Cardiac fibroblast (primary cell): ENCODE measurements at regions not wholly inside any gene's neighbourhood (a gene's known extent, or its start where the extent isn't known, plus 50 kb on each side); places are given as distances from the start of the nearest gene placed in this dataset.

Source experiments
- DNase-seq, 2 donors: peaks; one replicate each; pipeline versions ENCODE4 v3.0.0 to v3.0.0-alpha.2; 2010; ENCODE audit warnings: low read depth in 2 of 2
- H3K4me3 ChIP-seq, 2 donors: replicated peaks in 1 of 2; 1 replicate in 1 of 2; 2 replicates in 1 of 2; pipeline ENCODE4 v1.5.1; 2011; ENCODE audit warnings: low read depth in 2 of 2, low read length in 2 of 2, mild to moderate bottlenecking in 2 of 2, moderate library complexity in 1 of 2
- TF ChIP-seq, protein P1 (sequence below): IDR thresholded peaks from one replicate; pipeline ENCODE4 v1.5.1; 2011; ENCODE audit warnings: low read depth, mild to moderate bottlenecking, low read length, inconsistent platforms

DNA sequence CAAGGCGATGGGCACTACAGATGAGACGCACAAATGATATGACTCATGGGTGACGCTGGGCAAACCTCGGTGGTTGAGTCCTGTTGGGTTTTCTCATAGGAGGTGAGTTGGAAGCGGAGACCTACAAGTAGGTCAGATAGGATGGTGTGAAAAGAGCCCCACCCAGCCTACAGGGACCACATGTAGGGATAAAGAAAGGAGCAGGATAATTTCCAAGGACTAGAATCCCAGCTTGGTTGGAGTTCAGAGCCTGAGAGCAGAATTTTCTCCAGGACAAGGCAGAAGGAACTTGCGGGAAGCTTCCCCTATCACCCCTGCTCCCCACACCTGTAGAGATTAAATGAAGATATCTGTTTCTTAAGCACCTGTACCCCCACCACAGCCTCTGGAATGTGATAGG, 489.7 kb upstream of the CDH4 start:
- no peak overlapping the region for H3K4me3 ChIP-seq
- no peak for DNase-seq
- TF ChIP-seq, protein P1, sequence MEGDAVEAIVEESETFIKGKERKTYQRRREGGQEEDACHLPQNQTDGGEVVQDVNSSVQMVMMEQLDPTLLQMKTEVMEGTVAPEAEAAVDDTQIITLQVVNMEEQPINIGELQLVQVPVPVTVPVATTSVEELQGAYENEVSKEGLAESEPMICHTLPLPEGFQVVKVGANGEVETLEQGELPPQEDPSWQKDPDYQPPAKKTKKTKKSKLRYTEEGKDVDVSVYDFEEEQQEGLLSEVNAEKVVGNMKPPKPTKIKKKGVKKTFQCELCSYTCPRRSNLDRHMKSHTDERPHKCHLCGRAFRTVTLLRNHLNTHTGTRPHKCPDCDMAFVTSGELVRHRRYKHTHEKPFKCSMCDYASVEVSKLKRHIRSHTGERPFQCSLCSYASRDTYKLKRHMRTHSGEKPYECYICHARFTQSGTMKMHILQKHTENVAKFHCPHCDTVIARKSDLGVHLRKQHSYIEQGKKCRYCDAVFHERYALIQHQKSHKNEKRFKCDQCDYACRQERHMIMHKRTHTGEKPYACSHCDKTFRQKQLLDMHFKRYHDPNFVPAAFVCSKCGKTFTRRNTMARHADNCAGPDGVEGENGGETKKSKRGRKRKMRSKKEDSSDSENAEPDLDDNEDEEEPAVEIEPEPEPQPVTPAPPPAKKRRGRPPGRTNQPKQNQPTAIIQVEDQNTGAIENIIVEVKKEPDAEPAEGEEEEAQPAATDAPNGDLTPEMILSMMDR: no peak

DNA sequence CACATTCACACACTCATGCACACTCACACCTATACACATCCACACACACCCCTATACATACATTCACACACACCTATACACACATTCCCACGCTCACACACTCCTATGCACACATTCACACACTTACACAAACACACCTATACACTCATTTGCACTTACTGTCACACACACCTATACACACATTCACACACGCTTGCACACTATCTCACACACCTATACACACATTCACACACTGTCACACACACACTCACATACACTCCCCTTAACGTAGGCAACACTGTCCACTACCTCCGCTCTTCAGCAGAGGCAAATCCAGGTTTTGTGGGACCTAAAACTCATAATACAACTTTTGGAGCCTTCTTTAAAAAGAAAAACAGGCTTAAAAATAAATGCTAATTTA, 487.7 kb upstream of the CDH4 start:
- no peak overlapping the region for H3K4me3 ChIP-seq
- no peak for DNase-seq
- TF ChIP-seq, protein P1: no peak

DNA sequence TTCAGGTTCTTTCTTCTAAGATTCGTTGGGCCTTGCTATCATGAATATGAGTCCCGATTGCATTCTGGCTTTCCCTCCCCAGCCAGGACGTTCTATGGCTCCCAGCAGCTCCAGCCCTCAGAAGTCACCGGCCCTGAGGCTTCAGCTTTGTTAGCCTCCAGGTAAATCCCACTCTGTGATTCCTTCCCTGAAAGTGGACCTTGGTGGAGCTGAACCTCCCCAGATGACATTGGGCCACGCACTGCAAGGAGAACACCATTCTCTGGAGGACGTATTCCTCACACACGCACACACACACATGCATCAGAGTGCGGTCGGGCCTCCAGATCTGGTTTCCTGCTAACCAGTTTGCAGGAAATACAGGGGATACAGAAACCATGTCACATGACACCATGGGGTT, 487.3 kb upstream of the CDH4 start:
- TF ChIP-seq, protein P1: no peak
- H3K4me3 ChIP-seq: no peak overlapping the region
- no peak for DNase-seq

DNA sequence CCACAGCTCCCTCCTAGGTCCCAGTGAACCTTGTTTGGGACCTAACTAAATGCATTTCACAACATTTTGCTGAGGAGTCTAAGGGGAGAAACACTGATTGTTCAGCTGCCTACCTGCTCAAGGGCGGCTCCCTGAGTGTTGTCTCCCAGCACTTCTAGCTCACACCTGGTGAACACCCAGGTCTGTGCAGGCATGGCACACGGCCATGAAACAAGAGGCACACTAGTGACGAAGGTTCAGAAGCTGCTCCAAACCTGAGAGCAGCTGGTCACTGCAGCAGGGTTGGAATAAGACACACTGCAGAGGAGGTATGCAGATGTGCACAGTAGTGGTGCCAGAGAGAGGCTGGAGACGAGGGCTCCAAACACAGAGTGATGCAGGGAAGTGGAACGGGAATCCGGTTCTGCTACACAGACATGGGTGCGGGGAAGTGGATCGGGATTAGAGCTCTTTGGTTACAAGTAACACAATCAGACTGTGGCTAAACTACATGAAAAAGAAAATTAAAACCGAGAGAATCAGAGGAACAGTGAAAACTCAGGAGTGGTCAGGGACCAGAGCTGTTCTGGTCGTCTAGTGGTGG, 486.1 kb upstream of the CDH4 start:
- TF ChIP-seq, protein P1: no peak

DNA sequence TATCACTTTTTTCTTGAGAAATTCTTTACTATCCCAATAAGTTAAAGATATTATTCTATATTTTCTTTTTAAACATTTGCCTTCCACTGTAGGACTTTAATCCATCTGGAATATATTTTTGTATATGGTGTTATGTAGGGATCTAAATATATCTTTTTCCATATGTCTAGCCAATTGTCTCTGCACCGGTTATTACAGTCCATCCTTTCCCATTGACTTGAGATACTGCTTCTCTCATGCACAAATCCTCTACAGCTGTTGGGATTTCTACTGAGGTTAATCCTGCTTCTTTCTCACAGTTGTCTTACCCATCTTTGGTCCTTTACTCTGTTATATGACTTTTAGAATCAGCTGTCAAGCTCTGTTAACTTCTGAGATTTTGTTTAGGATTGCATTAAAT, 483.8 kb upstream of the CDH4 start:
- TF ChIP-seq, protein P1: no peak
- DNase-seq: no peak
- no peak overlapping the region for H3K4me3 ChIP-seq

More for the DNA sequence above, 486.1 kb upstream of the CDH4 start:
- no peak overlapping the region for H3K4me3 ChIP-seq
- DNase-seq: no peak

- H3K4me3 ChIP-seq: no peak overlapping the region
- no peak for DNase-seq
- TF ChIP-seq, protein P1: no peak
Measured at GRCh38 chr20:60780388-60781025, 471.6 kb upstream of the CDH4 start.
